Liver (tissue), 8 donors: ENCODE measurements at regions not wholly inside any gene's neighbourhood (a gene's known extent, or its start where the extent isn't known, plus 50 kb on each side); places are given as distances from the start of the nearest gene placed in this dataset.
"Not testable (repeated sequence)": the region's sequence is repeated elsewhere in the genome, so short reads cannot be mapped to it uniquely, and the experiment has no call there.

Source experiments
- DNase-seq: peaks from one replicate; pipeline ENCODE4 v3.0.0-alpha.2; 2017; ENCODE audit warnings: low spot score
- H3K27ac ChIP-seq, 2 donors: one replicate each; pipeline ENCODE4 v1.7.0; 2013; ENCODE audit warnings: inconsistent platforms in 2 of 2, low read length in 2 of 2, control low read depth in 1 of 2, low read depth in 1 of 2, mild to moderate bottlenecking in 1 of 2
- H3K27me3 ChIP-seq, 4 donors: one replicate each; pipeline versions ENCODE4 v1.6.1 to v1.7.0; 2013; ENCODE audit warnings: low read length in 3 of 4, inconsistent platforms in 1 of 4, mild to moderate bottlenecking in 1 of 4, moderate library complexity in 1 of 4; ENCODE audit not compliant: control insufficient read depth in 4 of 4, insufficient read depth in 4 of 4
- H3K36me3 ChIP-seq, 4 donors: one replicate each; pipeline versions ENCODE4 v1.6.1 to v1.7.0; 2013; ENCODE audit warnings: low read length in 3 of 4, mild to moderate bottlenecking in 3 of 4, low read depth in 1 of 4, moderate library complexity in 1 of 4; ENCODE audit not compliant: control insufficient read depth in 4 of 4, insufficient read depth in 3 of 4
- H3K4me1 ChIP-seq, 4 donors: one replicate each; pipeline versions ENCODE4 v1.6.1 to v1.7.0; 2013; ENCODE audit warnings: low read length in 3 of 4, mild to moderate bottlenecking in 3 of 4, moderate library complexity in 1 of 4; ENCODE audit not compliant: control insufficient read depth in 4 of 4, insufficient read depth in 4 of 4
- H3K4me3 ChIP-seq, 3 donors: one replicate each; pipeline versions ENCODE4 v1.6.1 to v1.7.0; 2013; ENCODE audit warnings: low read length in 3 of 3, control low read depth in 1 of 3, low read depth in 1 of 3, mild to moderate bottlenecking in 1 of 3
- H3K9ac ChIP-seq, 2 donors: one replicate each; pipeline ENCODE4 v1.7.0; 2013; ENCODE audit warnings: low read length in 2 of 2, mild to moderate bottlenecking in 2 of 2, moderate library complexity in 2 of 2, control low read depth in 1 of 2, low read depth in 1 of 2
- H3K9me3 ChIP-seq, 4 donors: one replicate each; pipeline versions ENCODE4 v1.6.1 to v1.7.0; 2013; ENCODE audit warnings: low read length in 3 of 4; ENCODE audit not compliant: control insufficient read depth in 4 of 4
- CTCF ChIP-seq: fragments of 150-350 bp; IDR thresholded peaks from 2 replicates; pipeline ENCODE4 v1.5.1; 2017; ENCODE audit warnings: improper control_type of control experiment, low read depth, low read length; ENCODE audit not compliant: missing input control
- EGR1 ChIP-seq, 2 donors: IDR thresholded peaks; 2 replicates each; pipeline ENCODE4 v1.6.1; 2016 to 2018; ENCODE audit warnings: antibody characterized with exemption in 2 of 2, low read depth in 2 of 2
- GABPA ChIP-seq, 2 donors: IDR thresholded peaks in 1 of 2; conservative IDR thresholded peaks in 1 of 2; 2 replicates each; pipeline ENCODE4 v1.6.1; 2016; ENCODE audit warnings: antibody characterized with exemption in 2 of 2, mild to moderate bottlenecking in 1 of 2, moderate library complexity in 1 of 2
- HNF4A ChIP-seq, 2 donors: conservative IDR thresholded peaks; 2 replicates each; pipeline ENCODE4 v1.6.1; 2016; ENCODE audit warnings: antibody characterized with exemption in 2 of 2, mild to moderate bottlenecking in 2 of 2
- HNF4G ChIP-seq: IDR thresholded peaks from 2 replicates; pipeline ENCODE4 v1.6.1; 2016; ENCODE audit warnings: antibody characterized with exemption
- MAX ChIP-seq: IDR thresholded peaks from 2 replicates; pipeline ENCODE4 v1.6.1; 2016; ENCODE audit warnings: antibody characterized with exemption
- NR2F2 ChIP-seq: IDR thresholded peaks from 2 replicates; pipeline ENCODE4 v1.6.1; 2016; ENCODE audit warnings: antibody characterized with exemption
- RXRA ChIP-seq, 2 donors: IDR thresholded peaks; 2 replicates each; pipeline ENCODE4 v1.6.1; 2017 to 2018; ENCODE audit warnings: antibody characterized with exemption in 2 of 2, mild to moderate bottlenecking in 1 of 2
- SP1 ChIP-seq: IDR thresholded peaks from 2 replicates; pipeline ENCODE4 v1.6.1; 2018; ENCODE audit warnings: antibody characterized with exemption, mild to moderate bottlenecking
- TAF1 ChIP-seq: conservative IDR thresholded peaks from 2 replicates; pipeline ENCODE4 v1.6.1; 2016; ENCODE audit warnings: antibody characterized with exemption, mild to moderate bottlenecking
- YY1 ChIP-seq: IDR thresholded peaks from 2 replicates; pipeline ENCODE4 v1.6.1; 2016; ENCODE audit warnings: antibody characterized with exemption, mild to moderate bottlenecking
- ZBTB33 ChIP-seq: IDR thresholded peaks from 2 replicates; pipeline ENCODE4 v1.6.1; 2016; ENCODE audit warnings: antibody characterized with exemption
- WGBS: extraction: QIAGEN DNeasy Blood & Tissue Kit; methylation state at CpG from one replicate; pipeline ENCODE4 v1.1.7; 2013; 5-methylcytosine and 5-hydroxymethylcytosine counted together
- donor health status: healthy.
- donor health status: healthy.
- donor health status: healthy.
- donor health status: healthy.
- donor health status: healthy.

GRCh38 chr5:56402266-56403220 lies 169.4 kb upstream of the ANKRD55 start:
- TF ChIP-seq SP1: no peak
- TF ChIP-seq HNF4G: no peak
- no peak for TF ChIP-seq TAF1
- TF ChIP-seq YY1: no peak
- no peak for TF ChIP-seq ZBTB33
- no peak overlapping the region for H3K9ac ChIP-seq
- H3K4me1 ChIP-seq: no peaks in the 10 kb centered on the region
- no peaks in the 10 kb centered on the region for H3K36me3 ChIP-seq
- no peak overlapping the region for H3K4me3 ChIP-seq
- no peak overlapping the region for H3K27ac ChIP-seq
- no peaks in the 10 kb centered on the region for H3K9me3 ChIP-seq
- WGBS: 65% methylated on average over 7 of the region's 7 CpGs
- no peak for DNase-seq
- no peaks in the 10 kb centered on the region for H3K27me3 ChIP-seq

- not testable (repeated sequence) for DNase-seq, H3K4me3 ChIP-seq, H3K27ac ChIP-seq, H3K36me3 ChIP-seq, H3K27me3 ChIP-seq, H3K4me1 ChIP-seq, H3K9ac ChIP-seq
- H3K9me3 ChIP-seq: peaks cover 2 to 11% (median 3%) of the 10 kb centered on the region in 4 donors
- WGBS: 96% methylated on average over 24 of the region's 24 CpGs
These were observed 164.7 kb upstream of the ANKRD55 start for GRCh38 chr5:56397796-56398195.

GRCh38 chr5:56396634-56397033 lies 163.5 kb upstream of the ANKRD55 start:
- Histone ChIP-seq H3K4me3 (no peak overlapping the region), H3K27me3 (no peaks in the 10 kb centered on the region), H3K27ac (no peak overlapping the region), H3K9me3 (peaks cover 2 to 11% (median 3%) of the 10 kb centered on the region in 4 donors), H3K4me1 (no peaks in the 10 kb centered on the region), H3K9ac (no peak overlapping the region), H3K36me3 (no peaks in the 10 kb centered on the region)
- DNase-seq: no peak
- TF ChIP-seq HNF4A (conservative IDR thresholded peaks at IDR 0.05): no peak
- no peak for TF ChIP-seq CTCF
- TF ChIP-seq RXRA (IDR thresholded peaks at IDR 0.05): no peak
- no peak for TF ChIP-seq MAX
- TF ChIP-seq ZBTB33: no peak
- no peak for TF ChIP-seq EGR1 (IDR thresholded peaks at IDR 0.05; ENCODE audit: low read depth in 2 of 2)
- TF ChIP-seq NR2F2: no peak
- no peak for TF ChIP-seq GABPA (IDR thresholded peaks at IDR 0.05 in 1 of 2, conservative IDR thresholded peaks at IDR 0.05 in 1 of 2)
- no peak for TF ChIP-seq TAF1
